Pancreas (tissue), 10 donors: ENCODE measurements at regions not wholly inside any gene's neighbourhood (a gene's known extent, or its start where the extent isn't known, plus 50 kb on each side); places are given as distances from the start of the nearest gene placed in this dataset.
A peak's percentile ranks its signal among the peaks of the same experiment; 100 is the strongest.

Experiments
- ATAC-seq, 4 donors: fragments of 200-7000 bp; cut with Tn5 transposase; one replicate each; pipeline versions ENCODE4 v1.8.0 to v1.9.1; 2020; ENCODE audit warnings: mild to moderate bottlenecking in 4 of 4, moderate library complexity in 4 of 4
- DNase-seq, 6 donors: peaks; one replicate each; pipeline ENCODE4 v3.0.0-alpha.2; 2020
- FAIRE-seq: peaks from 2 replicates; lab custom pipeline; 2012; peaks lifted over from hg19 to GRCh38; lab: Jason Lieb, UNC
- H3K27ac ChIP-seq, 4 donors: fragments of 200-600 bp; sonication (generic); 1 replicate in 3 of 4; 2 replicates in 1 of 4; pipeline versions ENCODE4 v1.5.0 to v1.8.0; 2020
- H3K27me3 ChIP-seq, 4 donors: fragments of 200-600 bp; one replicate each; pipeline ENCODE4 v1.8.0; 2021
- H3K36me3 ChIP-seq, 3 donors: fragments of 200-600 bp; sonication (generic) in 1 of 3; one replicate each; pipeline versions ENCODE4 v1.5.0 to v1.8.0; 2020 to 2021
- H3K4me1 ChIP-seq, 3 donors: fragments of 200-600 bp; one replicate each; pipeline ENCODE4 v1.8.0; 2021
- H3K4me3 ChIP-seq, 4 donors: fragments of 200-600 bp; sonication (generic) in 2 of 4; one replicate each; pipeline versions ENCODE4 v1.5.0 to v1.8.0; 2020 to 2021
- H3K9me3 ChIP-seq, 4 donors: fragments of 200-600 bp; one replicate each; pipeline ENCODE4 v1.8.0; 2021
- WGBS, 2 donors: extraction: QIAGEN DNeasy Blood & Tissue Kit; methylation state at CpG; one replicate each; pipeline ENCODE4 v1.1.7; 2013; 5-methylcytosine and 5-hydroxymethylcytosine counted together
- intact Hi-C, 3 donors: fragments of 100-400 bp; cut with DNase I; formaldehyde crosslinking; loops; one replicate each; pipeline versions ENCODE4 v1.11.1 to v1.14.2; 2022
- TF ChIP-seq, protein P1 (sequence below), 4 donors: fragments of 200-600 bp; sonication (generic) in 3 of 4; IDR thresholded peaks; one replicate each; pipeline versions ENCODE4 v1.5.0 to v1.8.0; 2021; ENCODE audit warnings: antibody characterized with exemption in 4 of 4
- donor health status: healthy with polysubstance abuse.
- donor health status: DM: no; HTN: no; CAD: no; lungs with moderate emphysema.
- donor health status: DM: no; HTN: no; CAD: no.
- donor health status: control.
- donor health status: control.
- donor health status: Bipolar disorder and iron deficiency.
- donor health status: DM: yes; HTN: yes; CAD: no.
- donor health status: DM: no; HTN: no; CAD: no.
- donor health status: DM: no; HTN: no; CAD: no.
- donor health status: DM: yes; HTN: yes; CAD: no.

DNA sequence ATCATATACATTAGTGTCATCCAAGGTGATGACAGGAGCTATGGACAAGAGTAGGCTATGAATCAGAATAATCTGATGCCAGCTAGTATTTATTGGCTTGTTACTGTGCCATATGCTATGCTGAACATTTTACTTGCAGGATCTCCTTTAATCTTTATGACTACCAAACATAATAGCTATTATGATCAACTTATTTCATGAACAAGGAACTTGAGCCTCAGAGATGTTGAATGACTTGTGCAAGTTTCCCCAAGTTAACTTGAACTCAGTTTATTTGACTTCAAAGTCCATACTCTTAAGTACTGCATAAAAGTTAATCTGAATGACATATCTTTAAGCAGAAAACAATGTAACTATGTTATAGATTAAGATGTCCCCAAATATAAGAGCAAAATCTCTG, 178.8 kb upstream of the ARHGAP20 start:
- Histone ChIP-seq H3K9me3 (no peaks in the 10 kb centered on the region), H3K4me3 (no peak overlapping the region), H3K36me3 (no peaks in the 10 kb centered on the region), H3K27ac (no peak overlapping the region), H3K27me3 (no peaks in the 10 kb centered on the region), H3K4me1 (no peaks in the 10 kb centered on the region)
- ATAC-seq (no peak), DNase-seq (no peak), FAIRE-seq (no peak)
- intact Hi-C loops: no loop called here
- TF ChIP-seq, protein P1, sequence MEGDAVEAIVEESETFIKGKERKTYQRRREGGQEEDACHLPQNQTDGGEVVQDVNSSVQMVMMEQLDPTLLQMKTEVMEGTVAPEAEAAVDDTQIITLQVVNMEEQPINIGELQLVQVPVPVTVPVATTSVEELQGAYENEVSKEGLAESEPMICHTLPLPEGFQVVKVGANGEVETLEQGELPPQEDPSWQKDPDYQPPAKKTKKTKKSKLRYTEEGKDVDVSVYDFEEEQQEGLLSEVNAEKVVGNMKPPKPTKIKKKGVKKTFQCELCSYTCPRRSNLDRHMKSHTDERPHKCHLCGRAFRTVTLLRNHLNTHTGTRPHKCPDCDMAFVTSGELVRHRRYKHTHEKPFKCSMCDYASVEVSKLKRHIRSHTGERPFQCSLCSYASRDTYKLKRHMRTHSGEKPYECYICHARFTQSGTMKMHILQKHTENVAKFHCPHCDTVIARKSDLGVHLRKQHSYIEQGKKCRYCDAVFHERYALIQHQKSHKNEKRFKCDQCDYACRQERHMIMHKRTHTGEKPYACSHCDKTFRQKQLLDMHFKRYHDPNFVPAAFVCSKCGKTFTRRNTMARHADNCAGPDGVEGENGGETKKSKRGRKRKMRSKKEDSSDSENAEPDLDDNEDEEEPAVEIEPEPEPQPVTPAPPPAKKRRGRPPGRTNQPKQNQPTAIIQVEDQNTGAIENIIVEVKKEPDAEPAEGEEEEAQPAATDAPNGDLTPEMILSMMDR (IDR thresholded peaks at IDR 0.05): no peak

- Histone ChIP-seq H3K27ac (no peak overlapping the region), H3K9me3 (no peaks in the 10 kb centered on the region), H3K36me3 (no peaks in the 10 kb centered on the region), H3K27me3 (no peaks in the 10 kb centered on the region), H3K4me1 (no peaks in the 10 kb centered on the region), H3K4me3 (no peak overlapping the region)
- 76 to 80% methylated on average over 3 of the region's 3 CpGs for WGBS, 2 donors
- FAIRE-seq (no peak), ATAC-seq (no peak), DNase-seq (no peak)
- TF ChIP-seq, protein P1 (IDR thresholded peaks at IDR 0.05): no peak
- intact Hi-C loops: no loop called here
Observed at GRCh38 chr11:110886288-110886970, 174.2 kb upstream of the ARHGAP20 start.

GRCh38 chr11:110883256-110883655, 171.0 kb upstream of the ARHGAP20 start:
- FAIRE-seq: no peak
- intact Hi-C loops: no loop called here
- ATAC-seq: no peak
- 43 to 50% methylated on average over 3 of the region's 3 CpGs for WGBS, 2 donors
- Histone ChIP-seq H3K27me3 (no peaks in the 10 kb centered on the region), H3K4me1 (no peaks in the 10 kb centered on the region), H3K36me3 (no peaks in the 10 kb centered on the region), H3K27ac (no peak overlapping the region), H3K9me3 (no peaks in the 10 kb centered on the region), H3K4me3 (no peak overlapping the region)
- DNase-seq: no peak
- TF ChIP-seq, protein P1 (IDR thresholded peaks at IDR 0.05): no peak

DNA sequence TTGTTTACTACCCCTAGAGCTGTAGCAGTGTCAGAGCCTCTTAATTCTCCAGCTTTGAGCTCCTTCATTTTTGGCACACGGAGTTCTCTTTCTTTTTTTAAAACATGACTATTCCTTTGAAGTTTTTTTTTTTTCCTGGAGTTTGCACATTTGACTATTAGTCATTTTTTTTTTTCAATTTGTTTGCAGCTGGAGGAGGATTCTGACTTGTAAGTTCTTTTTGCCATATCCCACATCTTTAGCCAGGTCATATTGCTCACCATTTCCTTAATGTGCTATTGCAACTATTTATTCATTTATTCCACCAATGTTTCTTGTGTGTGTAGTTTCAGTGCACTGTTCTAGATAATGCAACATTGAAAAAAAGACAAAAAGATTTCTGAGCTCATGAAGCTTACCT, 166.3 kb upstream of the ARHGAP20 start:
- DNase-seq (no peak), ATAC-seq (peak in 1 of 4 donors; percentile 36), FAIRE-seq (no peak)
- intact Hi-C loops: no loop called here
- H3K27ac ChIP-seq: no peak overlapping the region
- no peaks in the 10 kb centered on the region for H3K9me3 ChIP-seq
- no peaks in the 10 kb centered on the region for H3K36me3 ChIP-seq
- no peak overlapping the region for H3K4me3 ChIP-seq
- TF ChIP-seq, protein P1 (IDR thresholded peaks at IDR 0.05): no peak
- H3K4me1 ChIP-seq: no peaks in the 10 kb centered on the region
- 58 to 67% methylated on average over 1 of the region's 1 CpG for WGBS, 2 donors
- H3K27me3 ChIP-seq: no peaks in the 10 kb centered on the region

GRCh38 chr11:110874437-110875030, 162.3 kb upstream of the ARHGAP20 start:
- ATAC-seq (no peak), FAIRE-seq (no peak), DNase-seq (no peak)
- Histone ChIP-seq H3K4me1 (no peaks in the 10 kb centered on the region), H3K27ac (no peak overlapping the region), H3K27me3 (no peaks in the 10 kb centered on the region), H3K4me3 (no peak overlapping the region), H3K9me3 (no peaks in the 10 kb centered on the region), H3K36me3 (no peaks in the 10 kb centered on the region)
- intact Hi-C loops: no loop called here
- 58 to 64% methylated on average over 5 of the region's 5 CpGs for WGBS, 2 donors
- TF ChIP-seq, protein P1 (IDR thresholded peaks at IDR 0.05): no peak
